GM21786 (cell line): ENCODE measurements at regions not wholly inside any gene's neighbourhood (a gene's known extent, or its start where the extent isn't known, plus 50 kb on each side); places are given as distances from the start of the nearest gene placed in this dataset.

ENCODE experiments used
- ATAC-seq: cut with Tn5 transposase; IDR thresholded peaks from one replicate; pipeline ENCODE4 v1.9.1; 2021; ENCODE audit not compliant: unreplicated experiment

DNA sequence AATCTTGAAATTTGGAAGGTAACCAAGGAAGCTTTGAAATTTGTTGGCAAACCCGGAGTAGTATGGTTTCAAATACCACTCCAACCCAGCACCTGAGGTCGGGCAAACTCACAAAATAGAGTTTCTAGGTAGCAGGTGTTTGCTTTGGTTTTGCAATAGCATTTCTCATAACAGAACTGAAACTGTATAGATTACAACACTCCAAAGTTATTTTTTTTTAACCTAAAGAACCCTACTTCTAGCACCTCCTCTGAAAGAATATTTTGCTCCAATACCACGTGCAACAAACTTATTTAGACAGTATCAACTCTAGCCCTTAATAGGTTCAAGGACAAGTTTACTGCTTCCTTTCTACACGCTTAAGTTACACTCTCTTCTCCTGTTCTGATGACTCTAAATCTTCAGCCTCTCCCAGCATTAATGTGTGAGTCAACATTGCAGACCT, 178.5 kb upstream of the FMN2 start:
- no peak for ATAC-seq

DNA sequence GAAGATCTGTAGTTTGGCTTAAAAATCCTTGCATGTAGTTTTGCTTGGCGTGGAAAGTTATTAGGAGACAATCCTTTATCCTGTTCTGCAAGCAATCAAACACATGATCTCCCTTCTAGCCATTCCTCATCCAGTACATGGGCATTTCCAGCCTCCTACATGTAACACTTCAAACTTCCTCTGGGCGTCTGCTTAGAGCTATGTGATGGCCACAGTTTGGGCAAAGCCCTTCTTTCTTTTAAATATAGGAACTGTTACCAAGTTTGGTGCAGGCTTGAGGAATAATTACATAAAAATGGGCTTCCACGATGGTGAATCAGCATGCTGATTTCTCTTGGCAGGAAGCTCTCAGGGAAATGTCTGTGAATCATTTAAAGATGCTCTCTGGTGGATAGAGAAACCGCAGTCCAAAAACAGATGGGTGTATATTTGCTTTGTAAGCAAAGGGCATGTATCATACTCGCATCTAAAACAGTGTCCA, 176.9 kb upstream of the FMN2 start:
- no peak for ATAC-seq

DNA sequence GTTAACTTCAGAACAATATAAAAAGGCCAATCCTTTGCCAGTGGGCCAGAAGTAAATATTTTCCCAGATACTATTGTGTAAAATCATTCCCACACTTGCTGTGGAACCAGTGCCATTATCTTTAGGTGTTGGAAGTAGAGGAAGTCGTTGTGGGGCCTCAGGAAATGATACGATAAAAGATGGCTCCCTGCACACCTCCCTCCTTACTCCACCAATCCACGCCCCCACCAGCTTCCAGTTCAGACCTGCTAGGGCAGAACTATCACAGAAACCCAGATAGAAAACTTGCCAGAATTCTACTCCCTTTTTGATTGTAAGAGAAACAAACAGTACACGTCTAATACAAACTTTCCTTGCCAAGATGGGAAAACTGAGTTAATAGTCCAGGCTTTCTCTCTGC, 173.0 kb upstream of the FMN2 start:
- no peak for ATAC-seq

DNA sequence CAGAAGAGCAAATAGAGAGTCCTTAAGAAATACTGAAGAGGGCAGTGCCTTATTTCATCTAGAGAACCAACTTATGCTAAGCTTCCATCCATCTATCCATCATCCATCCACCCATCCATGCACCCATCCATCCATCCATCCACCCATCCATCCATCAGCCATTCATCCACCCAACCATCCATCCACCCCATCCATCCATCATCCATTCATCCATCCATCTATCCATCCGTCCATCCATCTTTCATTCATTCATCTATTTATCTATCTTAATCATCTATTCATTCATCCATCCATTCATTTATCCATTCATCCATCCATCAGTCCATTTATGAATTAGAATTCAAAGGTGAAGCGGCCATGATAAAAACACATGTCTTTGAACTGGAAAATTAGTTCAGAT, 171.5 kb upstream of the FMN2 start:
- ATAC-seq: no peak

DNA sequence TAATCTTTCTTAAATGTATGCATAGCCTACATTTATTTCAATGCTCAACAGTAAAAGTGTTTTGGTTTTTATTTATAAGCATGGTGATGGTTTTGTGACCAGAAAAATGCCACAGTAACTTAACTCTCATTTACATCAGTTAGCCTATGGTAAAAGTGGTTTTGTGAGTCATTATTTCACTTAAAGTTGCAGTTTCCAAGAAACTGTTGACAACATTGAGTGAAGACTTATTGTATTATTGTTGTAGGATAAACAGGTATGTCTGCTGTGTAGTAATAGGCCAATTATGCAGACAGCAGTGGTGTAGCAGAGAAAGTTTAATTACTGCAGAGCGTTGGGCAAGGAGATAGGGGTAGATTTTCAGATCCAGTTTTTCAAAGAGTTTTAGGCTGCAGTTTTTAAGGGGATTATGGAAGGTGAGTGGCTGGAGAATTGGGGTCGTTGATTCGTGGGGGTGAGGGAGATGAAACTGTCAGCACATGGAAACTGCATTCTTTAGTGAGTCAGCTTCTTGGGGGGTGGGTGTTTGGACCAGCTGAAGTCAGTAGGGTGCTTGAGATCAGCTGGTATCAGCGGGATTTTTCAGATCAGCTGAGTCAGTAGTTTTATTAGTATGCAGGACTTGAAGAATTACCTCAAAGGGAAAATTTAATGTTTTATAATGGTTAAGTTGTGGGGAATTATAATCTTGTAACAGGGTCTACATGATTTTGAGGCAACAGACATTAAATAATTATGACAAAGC, 168.7 kb upstream of the FMN2 start:
- no peak for ATAC-seq

DNA sequence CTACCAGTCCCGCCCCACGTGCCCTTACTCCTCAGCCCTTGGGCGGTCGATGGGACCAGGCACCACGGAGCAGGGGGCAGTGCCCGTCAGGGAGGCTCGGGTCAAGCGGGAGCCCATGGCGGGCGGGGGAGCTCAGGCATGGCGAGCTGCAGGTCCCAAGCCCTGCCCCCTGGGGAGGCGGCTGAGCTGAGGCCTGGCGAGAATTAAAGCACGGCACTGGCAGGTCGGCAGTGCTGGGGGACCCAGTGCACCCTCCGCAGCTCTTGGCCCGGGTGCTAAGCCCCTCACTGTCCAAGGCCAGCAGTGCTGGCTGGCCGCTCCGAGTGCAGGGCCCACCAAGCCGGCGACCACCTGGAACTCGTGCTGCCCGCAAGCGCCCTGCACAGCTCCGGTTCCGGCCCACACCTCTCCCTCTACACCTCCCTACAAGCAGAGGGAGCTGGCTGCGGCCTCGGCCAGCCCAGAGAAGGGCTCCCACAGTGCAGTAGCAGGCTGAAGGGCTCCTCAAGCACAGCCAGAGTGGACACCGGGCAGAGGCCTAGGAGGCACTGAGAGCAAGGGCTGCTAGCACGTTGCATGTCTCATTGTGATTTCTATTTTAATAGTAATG, 166.8 kb upstream of the FMN2 start:
- no peak for ATAC-seq

DNA sequence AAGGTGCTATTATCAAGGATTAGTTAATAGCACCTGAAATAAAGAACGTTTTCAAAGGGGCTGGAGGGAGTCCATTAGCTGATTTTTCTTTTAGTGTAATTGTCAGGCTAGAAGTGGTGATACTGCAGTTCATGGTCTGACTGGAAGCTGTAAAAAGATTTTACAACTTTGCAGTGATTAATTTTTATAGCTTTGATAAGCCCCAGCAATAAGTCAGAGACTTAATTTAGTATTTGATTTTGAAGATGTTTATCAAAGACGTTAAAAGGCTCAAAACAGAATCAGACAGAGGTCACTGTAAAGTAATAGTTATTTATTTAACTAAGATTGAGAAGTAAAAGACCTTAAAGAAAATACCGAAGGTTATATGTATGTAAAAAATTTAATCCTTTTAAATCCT, 165.5 kb upstream of the FMN2 start:
- ATAC-seq: no peak

DNA sequence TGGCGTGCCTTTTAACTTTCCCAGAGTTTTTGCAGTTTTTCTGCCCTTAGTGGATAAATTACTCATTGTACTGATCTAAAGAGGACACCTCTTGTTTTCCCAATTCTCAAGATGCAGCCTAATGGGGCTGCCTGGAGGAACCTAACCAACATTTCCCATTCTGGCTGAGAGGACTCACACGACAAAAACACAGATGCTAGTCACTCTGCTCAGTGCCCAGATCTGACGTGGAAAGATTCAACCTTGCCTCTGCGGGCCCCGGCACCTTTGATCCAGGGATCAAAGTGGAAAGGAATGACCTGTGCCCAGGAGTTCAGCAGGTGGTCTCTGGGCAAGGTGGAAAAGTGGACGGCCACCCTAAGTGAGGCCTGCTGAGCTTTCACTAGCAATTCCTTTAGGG, 162.4 kb upstream of the FMN2 start:
- no peak for ATAC-seq

DNA sequence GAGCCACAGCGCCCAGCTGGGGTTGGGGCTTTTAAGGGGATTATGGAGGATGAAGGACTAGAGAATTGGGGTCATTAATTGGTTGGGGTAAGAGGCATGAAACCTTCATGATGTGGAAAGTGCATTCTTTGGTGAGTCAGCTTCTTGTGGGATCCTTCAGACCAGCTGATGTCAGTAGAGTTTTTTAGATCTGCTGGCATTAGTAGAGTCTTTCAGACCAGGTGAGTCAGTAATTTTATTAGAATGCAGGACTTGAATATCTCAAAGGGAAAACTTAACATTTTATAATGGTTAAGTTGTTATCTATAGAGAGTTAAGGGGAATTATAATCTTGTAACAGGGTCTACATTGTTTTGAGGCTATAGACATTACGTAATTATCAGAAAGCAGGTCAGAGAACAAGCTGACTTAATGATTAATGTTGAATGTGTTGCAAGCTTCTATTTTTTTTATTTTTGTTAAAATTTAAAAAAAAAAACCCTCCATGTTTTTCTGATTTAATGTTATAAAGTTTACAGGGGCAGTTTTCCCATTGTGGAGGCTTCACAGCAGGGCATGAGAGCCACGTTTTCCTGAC, 160.9 kb upstream of the FMN2 start:
- ATAC-seq: no peak

DNA sequence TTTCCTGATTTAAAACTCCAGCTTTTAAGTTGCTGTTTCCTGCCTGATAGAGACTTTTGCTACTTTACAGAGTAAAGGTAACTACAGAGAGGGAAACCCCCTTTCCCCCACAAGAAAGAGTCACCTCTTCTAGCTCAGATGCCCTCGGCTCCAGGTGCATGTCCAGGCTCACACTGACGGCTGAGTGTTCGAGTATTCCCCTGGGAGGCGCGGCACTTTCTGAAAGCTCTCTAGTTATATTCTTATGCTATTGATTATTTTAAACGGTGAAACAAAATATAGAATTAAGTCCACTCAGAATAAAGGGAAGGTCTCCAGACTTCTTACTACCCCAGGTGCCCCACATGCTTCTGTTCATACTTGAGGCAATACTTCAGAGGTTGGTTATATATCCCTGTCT, 160.3 kb upstream of the FMN2 start:
- ATAC-seq: no peak

DNA sequence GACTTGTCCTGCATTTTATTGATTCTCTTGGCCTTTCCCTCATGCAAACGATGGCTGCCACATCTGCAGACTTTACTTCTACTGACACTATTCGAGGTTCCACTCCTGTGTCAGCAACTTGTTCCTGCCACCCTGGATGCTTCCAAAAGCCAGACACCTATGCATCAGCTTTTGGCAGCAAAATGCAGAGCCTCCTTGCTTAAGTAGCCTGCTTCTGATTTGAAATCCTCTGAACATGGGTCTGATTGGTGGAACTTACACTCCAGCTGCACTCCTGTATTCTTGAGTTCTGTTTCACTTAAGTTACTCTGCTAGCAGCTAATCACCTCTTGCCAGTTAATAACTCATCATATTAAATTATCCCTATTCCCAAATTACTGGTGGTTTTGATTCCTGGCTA, 152.1 kb upstream of the FMN2 start:
- no peak for ATAC-seq

DNA sequence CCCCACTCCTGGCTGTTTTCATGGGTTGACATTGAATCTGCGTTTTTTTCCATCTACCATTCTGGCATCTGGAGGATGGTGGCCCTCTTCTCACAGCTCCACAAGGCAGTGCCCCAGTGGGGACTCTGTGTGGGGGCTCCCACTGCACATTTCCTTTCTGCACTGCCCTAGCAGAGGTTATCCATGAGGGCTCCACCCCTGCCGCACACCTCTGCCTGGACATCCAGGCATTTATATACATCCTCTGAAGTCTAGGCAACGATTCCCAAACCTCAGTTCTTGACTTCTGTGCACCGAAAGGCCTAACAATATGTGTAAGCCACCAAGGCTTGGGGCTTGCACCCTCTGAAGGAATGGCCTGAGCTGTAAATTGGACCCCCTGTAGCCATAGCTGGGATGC, 147.9 kb upstream of the FMN2 start:
- no peak for ATAC-seq

DNA sequence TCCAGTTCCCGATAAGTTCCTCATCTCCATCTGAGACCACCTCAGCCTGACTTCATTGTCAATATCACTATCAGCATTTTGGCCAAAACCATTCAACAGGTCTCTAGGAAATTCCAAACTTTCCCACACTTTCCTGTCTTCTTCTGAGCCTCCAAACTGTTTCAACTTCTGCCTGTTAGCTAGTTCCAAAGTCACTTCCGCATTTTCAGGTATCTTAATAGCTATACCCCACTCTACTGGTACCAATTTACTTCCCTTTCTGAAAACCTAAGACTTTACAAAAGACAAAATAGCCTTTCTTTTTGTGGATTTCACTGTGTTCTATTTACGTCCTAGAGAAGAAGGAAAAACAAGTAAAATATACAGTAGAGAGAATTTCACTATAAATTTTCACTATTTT, 147.0 kb upstream of the FMN2 start:
- ATAC-seq: no peak

DNA sequence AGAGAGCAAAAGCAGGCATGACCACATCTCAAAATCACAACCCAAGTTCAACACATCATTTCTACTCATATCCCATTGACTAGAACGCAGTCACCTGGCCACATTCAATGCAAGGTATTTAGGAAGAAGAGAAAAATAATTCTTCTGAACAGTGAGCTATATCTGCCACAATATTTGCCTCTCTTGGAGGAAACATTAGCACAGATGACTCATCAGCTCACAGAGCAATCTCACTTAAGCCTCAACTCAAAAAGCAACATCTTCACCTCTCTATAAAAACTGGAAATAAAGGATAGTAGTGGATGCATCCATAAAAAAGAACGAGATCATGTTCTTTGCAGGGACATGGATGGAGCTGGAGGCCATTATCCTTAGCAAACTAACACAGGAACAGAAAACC, 143.9 kb upstream of the FMN2 start:
- no peak for ATAC-seq

DNA sequence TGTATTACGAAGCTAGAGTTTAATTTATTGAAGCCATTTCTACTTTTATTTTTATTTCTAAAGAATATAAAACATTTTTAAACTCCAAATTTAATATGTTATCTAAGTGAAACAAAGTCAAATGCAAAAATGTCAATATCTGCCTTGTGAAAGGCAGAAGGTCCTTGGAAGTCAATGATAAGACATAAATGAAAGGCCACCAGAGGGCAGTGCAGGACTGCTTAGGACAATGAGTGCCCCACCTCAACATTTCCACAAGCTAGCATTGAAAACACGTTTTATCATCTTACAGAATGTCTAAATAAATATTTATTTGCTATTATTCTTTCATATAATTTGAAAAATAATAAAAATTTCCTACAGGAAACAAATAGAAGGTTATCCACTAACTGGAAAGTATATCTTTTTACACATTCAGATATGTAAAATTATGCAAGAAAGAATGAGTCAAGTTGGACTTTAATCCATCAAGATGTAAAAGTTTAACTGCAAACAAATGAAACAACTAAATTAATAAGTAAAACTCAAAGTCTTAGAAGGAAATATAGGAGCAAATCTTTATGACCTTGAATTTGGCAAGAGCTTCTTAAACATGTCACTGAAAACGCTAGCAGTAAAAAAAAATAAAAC, 140.1 kb upstream of the FMN2 start:
- no peak for ATAC-seq

DNA sequence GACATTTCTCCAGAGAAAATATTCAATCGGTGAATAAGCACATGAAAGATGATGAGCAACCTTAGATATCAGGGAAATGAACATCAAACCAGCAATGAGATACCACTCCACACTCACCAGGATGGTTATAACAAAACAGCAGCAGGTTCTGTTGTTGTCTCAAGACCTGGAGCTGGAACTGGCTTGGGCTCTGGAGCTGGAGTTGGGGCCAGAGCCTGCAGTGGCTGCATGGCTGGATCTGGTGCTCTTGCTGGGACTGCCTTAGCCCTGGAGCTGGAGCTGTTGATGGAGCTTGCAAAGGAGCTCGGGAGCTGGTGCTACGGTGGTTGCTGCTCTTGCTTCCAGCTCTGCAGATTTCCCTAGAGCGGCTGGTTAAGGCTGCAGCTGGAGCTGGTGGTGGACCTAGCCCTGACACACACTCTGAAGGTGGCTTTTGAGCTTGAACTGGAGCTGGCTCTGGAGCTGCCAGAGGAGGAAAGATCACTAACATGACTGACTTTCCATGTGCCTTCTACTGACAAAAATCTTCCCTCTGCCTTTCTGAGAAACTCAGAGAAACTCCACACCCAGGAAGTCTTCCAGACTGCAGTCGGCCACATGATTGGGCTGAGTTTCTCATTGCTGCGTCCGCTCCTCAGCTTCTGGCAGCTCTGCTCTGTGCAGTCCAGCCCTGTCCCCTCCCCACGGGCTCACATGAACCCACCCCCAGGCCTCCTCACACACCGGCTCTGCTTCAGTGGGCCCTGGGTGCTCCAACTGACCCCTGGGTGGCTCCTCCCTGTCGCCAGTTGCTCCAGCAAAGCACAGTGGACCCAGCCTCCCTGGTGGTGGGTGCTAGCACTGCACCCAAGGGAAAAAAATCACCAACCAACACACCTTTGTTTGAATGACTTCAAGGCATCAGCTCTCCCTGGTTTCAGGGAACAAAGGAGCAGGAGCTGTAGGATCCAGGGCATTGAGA, 139.1 kb upstream of the FMN2 start:
- ATAC-seq: peak; percentile 38

DNA sequence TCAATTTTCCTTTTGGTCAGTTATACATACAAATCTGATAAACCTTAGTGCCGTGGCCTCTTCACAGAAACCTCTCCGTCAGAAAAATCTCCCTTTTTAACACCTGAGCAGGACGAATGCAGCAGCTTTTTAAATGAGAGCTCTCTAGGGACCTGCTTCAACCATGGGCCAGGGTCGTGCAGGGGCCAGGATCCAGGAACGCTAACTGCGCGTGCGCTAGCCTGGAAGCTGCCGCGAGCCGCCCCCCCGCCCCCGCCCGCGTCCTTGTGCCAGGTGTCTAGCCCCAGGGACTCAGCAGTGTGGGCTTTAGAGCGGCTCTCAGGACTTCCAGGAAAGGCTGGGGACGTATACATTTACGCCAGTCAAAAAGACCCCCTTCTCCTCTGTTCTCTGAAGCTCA, 136.8 kb upstream of the FMN2 start:
- no peak for ATAC-seq

DNA sequence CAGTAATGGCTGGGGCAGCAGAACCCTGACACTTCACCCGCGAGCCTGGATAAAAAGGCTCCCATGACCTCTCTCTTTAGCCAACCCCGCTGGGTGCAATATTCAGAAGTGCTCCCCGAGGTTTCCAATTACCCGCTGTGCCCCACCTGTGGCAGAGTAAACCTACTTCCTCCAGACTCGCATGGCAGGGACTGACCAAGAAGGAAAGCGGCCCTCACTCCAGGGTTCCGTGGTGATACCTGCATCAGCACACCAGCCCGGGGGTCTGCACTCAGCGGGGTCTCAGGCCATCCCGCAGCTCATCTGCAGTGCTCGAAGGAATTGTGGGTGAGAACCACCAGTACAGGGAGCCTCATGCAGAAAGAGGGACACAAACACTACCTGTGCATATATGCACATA, 136.3 kb upstream of the FMN2 start:
- ATAC-seq: no peak

DNA sequence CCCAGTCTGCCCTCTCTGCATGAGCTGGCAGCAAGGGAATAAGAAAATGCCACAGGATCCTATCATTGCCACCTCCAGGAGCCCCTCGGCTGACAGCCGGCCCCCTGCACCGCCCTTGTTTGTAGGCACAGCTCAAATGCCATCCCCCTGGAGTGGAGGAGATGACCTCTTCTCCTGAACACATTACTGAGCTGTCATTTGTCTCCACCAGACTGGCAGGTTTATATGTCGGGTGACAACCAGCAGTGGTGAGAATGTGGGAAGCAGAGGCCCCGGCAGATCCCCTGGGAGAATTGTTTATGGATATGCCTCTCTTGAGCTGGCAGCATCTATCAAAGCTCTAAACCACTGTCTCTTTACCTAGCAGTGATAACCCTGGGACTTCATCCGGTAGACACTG, 135.4 kb upstream of the FMN2 start:
- ATAC-seq: no peak

DNA sequence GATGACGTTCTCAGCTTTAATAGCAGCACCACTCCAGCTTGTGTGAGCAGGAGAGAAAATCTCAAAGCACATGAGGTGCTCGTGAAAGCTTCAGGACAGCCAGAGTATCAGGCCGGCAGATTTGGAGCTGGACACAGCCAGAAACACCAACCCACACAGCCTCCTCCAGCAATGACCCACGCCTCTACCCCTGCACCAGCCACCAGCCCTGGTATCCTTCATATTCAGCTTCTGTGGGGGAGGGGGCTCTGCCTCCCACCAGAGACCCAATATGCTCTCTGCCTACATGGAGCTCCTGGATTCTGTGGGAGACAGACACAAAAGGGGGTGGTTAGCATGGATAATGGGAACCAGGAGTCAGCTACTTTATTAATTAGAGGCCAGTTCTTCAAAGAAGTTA, 133.6 kb upstream of the FMN2 start:
- no peak for ATAC-seq

DNA sequence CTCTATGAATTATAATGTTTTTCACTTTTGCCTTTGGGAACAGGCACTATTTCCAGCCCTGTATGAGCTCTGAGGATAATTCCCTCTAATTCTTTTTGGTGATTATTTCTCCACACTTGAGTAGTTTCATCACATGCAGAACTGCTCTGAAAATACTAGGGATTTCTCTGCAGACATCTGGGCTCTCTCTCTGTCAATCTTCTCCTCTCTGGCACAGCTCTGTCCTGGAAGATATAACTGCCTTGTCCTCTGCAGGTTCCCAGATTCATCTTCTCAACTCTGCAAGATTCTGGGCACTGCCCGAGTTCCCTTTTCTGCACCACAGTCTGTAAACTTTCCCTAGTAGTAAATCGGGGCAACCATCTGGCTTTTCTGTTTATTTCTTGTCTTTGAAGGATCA, 131.3 kb upstream of the FMN2 start:
- no peak for ATAC-seq
